Neural crest cell (in vitro differentiated cells): ENCODE measurements at regions not wholly inside any gene's neighbourhood (a gene's known extent, or its start where the extent isn't known, plus 50 kb on each side); places are given as distances from the start of the nearest gene placed in this dataset.

Experiments
- DNase-seq: peaks from one replicate; pipeline ENCODE4 v3.0.0; 2021; ENCODE audit warnings: low read depth, mixed read lengths, low spot score
- H3K27ac Mint-ChIP-seq: one replicate; pipeline ENCODE4 v1.8.0; 2021; ENCODE audit warnings: mild to moderate bottlenecking, mixed read lengths; ENCODE audit not compliant: unreplicated experiment
- H3K27me3 Mint-ChIP-seq: 2 replicates; pipeline ENCODE4 v1.8.0; 2021; ENCODE audit warnings: low read depth, mild to moderate bottlenecking, mixed read lengths
- H3K36me3 Mint-ChIP-seq: 2 replicates; pipeline ENCODE4 v1.8.0; 2021; ENCODE audit warnings: low read depth, mild to moderate bottlenecking, mixed read lengths
- H3K4me1 Mint-ChIP-seq: 2 replicates; pipeline ENCODE4 v1.8.0; 2021; ENCODE audit warnings: mixed read lengths
- H3K4me3 Mint-ChIP-seq: one replicate; pipeline ENCODE4 v1.8.0; 2021; ENCODE audit warnings: mild to moderate bottlenecking, mixed read lengths
- H3K9me3 Mint-ChIP-seq: 2 replicates; pipeline ENCODE4 v1.8.0; 2021; ENCODE audit warnings: mixed read lengths
- TF ChIP-seq, protein P1 (sequence below): fragments of 200-600 bp; sonication (generic); conservative IDR thresholded peaks from 2 replicates; pipeline ENCODE4 v1.5.0; 2021; ENCODE audit warnings: antibody characterized with exemption, mild to moderate bottlenecking

DNA sequence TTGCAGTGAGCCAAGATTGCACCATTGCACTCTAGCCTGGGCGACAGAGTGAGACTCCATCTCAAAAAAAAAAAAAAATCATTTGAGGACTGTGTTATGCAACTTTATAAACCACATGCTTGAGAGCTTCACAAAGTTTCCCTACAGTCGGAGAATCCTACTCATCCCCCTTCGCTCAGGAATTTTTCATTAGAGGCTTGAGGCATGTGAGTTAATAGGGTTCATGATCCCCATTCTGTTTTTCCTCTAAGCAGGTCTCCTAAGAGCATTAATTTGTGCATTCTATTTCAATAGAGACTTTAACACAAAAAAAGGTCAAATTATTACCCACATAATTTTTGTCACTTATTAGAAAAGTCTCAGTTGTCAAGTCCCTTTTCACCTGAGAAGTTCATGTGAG is 103.7 kb upstream of the SOX4 start:
- Mint-ChIP-seq H3K27me3 (no peaks in the 10 kb centered on the region), H3K4me3 (no peak overlapping the region), H3K9me3 (peaks cover 4% of the 10 kb centered on the region), H3K36me3 (no peaks in the 10 kb centered on the region), H3K27ac (no peak overlapping the region), H3K4me1 (no peaks in the 10 kb centered on the region)
- TF ChIP-seq, protein P1, sequence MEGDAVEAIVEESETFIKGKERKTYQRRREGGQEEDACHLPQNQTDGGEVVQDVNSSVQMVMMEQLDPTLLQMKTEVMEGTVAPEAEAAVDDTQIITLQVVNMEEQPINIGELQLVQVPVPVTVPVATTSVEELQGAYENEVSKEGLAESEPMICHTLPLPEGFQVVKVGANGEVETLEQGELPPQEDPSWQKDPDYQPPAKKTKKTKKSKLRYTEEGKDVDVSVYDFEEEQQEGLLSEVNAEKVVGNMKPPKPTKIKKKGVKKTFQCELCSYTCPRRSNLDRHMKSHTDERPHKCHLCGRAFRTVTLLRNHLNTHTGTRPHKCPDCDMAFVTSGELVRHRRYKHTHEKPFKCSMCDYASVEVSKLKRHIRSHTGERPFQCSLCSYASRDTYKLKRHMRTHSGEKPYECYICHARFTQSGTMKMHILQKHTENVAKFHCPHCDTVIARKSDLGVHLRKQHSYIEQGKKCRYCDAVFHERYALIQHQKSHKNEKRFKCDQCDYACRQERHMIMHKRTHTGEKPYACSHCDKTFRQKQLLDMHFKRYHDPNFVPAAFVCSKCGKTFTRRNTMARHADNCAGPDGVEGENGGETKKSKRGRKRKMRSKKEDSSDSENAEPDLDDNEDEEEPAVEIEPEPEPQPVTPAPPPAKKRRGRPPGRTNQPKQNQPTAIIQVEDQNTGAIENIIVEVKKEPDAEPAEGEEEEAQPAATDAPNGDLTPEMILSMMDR = no peak
- DNase-seq = no peak

DNA sequence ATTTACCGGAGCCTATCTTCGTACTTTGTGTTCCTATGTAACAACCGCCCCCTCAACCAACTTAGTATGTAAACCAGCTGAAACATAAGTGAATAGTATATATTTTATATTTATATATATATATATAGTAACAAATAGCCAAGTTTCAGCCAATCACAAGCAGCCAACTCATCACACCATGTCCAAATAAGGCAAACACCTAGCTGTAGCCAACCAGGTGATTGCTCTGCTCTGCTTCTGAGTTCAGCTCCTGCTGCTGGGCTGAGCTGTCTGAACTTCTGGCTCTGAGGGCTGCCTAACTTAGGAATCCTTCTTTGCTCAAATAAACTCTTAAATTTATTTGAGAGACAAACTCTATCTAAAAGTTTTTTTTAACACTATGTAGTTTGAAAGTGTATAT is 101.6 kb upstream of the SOX4 start:
- Mint-ChIP-seq H3K9me3 (peaks cover 4% of the 10 kb centered on the region), H3K4me1 (no peaks in the 10 kb centered on the region), H3K4me3 (no peak overlapping the region), H3K36me3 (no peaks in the 10 kb centered on the region), H3K27ac (no peak overlapping the region), H3K27me3 (no peaks in the 10 kb centered on the region)
- TF ChIP-seq, protein P1 = no peak
- DNase-seq = no peak

DNA sequence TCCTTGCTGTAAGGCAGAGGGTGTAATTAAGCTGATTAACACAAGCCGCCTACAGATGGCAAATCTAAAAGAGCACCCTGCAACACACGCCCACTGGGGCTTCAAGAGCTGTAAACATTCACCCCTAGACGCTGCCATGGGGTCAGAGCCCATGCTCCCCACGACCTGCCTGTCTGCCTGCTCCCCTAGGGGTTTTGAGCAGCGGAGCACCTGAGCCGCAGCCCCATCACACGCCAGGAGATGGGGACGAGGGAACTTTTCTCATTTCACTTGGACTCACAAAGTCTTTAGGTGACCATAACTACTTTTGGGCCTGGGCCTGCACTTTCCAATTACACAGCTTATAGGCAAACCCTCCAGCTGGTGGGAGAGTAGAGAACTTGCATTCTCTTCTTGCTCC is 99.0 kb upstream of the SOX4 start:
- Mint-ChIP-seq H3K27ac (no peak overlapping the region), H3K36me3 (no peaks in the 10 kb centered on the region), H3K4me1 (no peaks in the 10 kb centered on the region), H3K27me3 (no peaks in the 10 kb centered on the region), H3K4me3 (no peak overlapping the region), H3K9me3 (peaks cover 4% of the 10 kb centered on the region)
- no peak for DNase-seq
- TF ChIP-seq, protein P1 = no peak

DNA sequence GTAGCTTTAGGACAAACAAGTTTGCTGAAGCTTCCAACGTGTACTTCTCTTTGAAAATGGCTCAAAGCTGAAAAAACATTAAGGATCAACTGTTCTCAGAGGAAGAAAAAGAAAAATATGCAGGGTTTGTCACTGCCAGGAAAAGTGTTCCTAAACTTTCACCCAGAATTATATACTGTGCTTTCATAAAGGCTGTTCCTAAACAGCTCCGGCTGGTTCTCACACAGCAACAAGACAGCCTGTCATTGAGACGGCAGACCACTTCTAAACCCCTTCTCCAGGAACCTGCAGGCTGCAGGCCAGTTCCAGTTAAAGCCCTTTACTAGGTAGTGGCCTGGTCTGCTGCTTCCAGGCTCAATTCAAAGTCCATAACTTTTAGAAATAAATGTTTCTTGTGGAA is 97.4 kb upstream of the SOX4 start:
- Mint-ChIP-seq H3K4me3 (no peak overlapping the region), H3K9me3 (peaks cover 4% of the 10 kb centered on the region), H3K27me3 (no peaks in the 10 kb centered on the region), H3K36me3 (no peaks in the 10 kb centered on the region), H3K4me1 (no peaks in the 10 kb centered on the region), H3K27ac (no peak overlapping the region)
- DNase-seq = no peak
- TF ChIP-seq, protein P1 = no peak

DNA sequence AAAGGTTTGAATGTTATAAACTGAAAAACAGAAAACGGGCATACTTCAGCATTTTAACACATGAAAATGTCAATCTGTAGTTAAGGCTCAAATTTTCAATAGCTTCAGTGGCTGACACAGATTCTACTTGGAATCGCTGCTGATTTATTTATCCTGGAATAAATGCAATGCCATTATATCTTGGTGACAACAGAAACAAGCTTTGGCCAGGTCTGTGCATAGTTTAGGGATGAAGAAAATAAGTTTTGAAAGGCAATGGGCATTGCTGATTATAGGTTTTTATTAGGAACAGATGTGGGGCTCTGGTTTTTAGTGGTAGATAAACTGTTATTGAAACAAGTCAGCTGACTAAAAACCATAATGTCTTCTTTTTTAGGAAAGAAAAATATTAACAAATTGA is 96.8 kb upstream of the SOX4 start:
- TF ChIP-seq, protein P1 = no peak
- Mint-ChIP-seq H3K27me3 (no peaks in the 10 kb centered on the region), H3K9me3 (peaks cover 1% of the 10 kb centered on the region), H3K4me1 (no peaks in the 10 kb centered on the region), H3K4me3 (no peak overlapping the region), H3K27ac (no peak overlapping the region), H3K36me3 (no peaks in the 10 kb centered on the region)
- no peak for DNase-seq
